ENCODE measurements at regions not wholly inside any gene's neighbourhood (a gene's known extent, or its start where the extent isn't known, plus 50 kb on each side); places are given as distances from the start of the nearest gene placed in this dataset.
A peak's percentile ranks its signal among the peaks of the same experiment; 100 is the strongest.

DNA sequence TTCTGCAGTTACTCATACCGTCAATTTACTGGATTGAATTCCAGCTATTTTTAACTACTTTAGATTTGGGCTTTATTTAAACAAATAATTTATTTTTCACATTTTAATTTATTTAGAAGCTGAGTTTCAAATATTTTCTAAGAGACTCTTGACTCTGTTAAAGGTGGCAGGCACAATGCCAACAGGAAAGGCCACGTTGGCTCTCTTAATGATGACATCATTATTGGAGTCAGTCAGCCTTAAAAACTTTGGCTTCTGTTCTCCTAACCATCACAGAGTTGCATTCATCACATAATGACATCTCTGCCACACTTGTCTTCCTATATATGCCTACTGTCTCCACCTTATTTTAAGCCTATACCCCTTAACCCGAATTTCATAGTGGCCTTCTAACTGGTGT lies 172.3 kb upstream of the PLPPR1 start:
- H2AFZ ChIP-seq (ENCODE audit: insufficient read depth, low read length, poor library complexity), result no peak overlapping the region
- H3K9ac ChIP-seq (ENCODE audit: low read length), result no peak overlapping the region
- no peak overlapping the region for H3K4ac ChIP-seq (ENCODE audit: low read depth, low read length)
- H3K9me3 ChIP-seq (ENCODE audit: insufficient read depth, low read depth, low read length), result no peaks in the 10 kb centered on the region
- H4K91ac ChIP-seq (ENCODE audit: low read depth, low read length), result no peak overlapping the region
- WGBS (ENCODE audit: extremely low coverage, insufficient coverage, insufficient read length), result no CpG with 5 or more reads among the region's 3 CpGs
- H3K79me2 ChIP-seq (ENCODE audit: control insufficient read depth, insufficient read depth, low read length, poor library complexity), result no peaks in the 10 kb centered on the region
- no peak overlapping the region for H2BK12ac ChIP-seq (ENCODE audit: low read length)
- H2AK5ac ChIP-seq (ENCODE audit: low read length), result no peak overlapping the region
- no peak overlapping the region for H4K8ac ChIP-seq (ENCODE audit: low read depth, low read length)
- no peak overlapping the region for H4K12ac ChIP-seq (ENCODE audit: low read depth, low read length)
- H3K36me3 ChIP-seq (ENCODE audit: control insufficient read depth in 1 of 2, insufficient read depth in 2 of 2, low read length in 2 of 2), result no peaks in the 10 kb centered on the region
- H3K79me1 ChIP-seq (ENCODE audit: low read length), result no peaks in the 10 kb centered on the region
- H3K4me2 ChIP-seq (ENCODE audit: low read length), result no peak overlapping the region
- H3K27ac ChIP-seq (ENCODE audit: low read depth, low read length), result no peak overlapping the region
- H2BK5ac ChIP-seq (ENCODE audit: low read depth, low read length, poor library complexity), result no peak overlapping the region
- H3K23ac ChIP-seq (ENCODE audit: low read length), result no peak overlapping the region
- no peak overlapping the region for H3K18ac ChIP-seq (ENCODE audit: low read length)
- no peak for DNase-seq
- no peaks in the 10 kb centered on the region for H3K4me1 ChIP-seq (ENCODE audit: control insufficient read depth in 1 of 2, insufficient read depth in 2 of 2, low read length in 2 of 2)
- no peak overlapping the region for H3K14ac ChIP-seq (ENCODE audit: low read length)
- H3K4me3 ChIP-seq (ENCODE audit: low read depth, low read length), result no peak overlapping the region
- H2BK120ac ChIP-seq (ENCODE audit: insufficient read depth, low read length, poor library complexity), result no peak overlapping the region
- H3K27me3 ChIP-seq (ENCODE audit: insufficient read depth, low read length), result no peaks in the 10 kb centered on the region

DNA sequence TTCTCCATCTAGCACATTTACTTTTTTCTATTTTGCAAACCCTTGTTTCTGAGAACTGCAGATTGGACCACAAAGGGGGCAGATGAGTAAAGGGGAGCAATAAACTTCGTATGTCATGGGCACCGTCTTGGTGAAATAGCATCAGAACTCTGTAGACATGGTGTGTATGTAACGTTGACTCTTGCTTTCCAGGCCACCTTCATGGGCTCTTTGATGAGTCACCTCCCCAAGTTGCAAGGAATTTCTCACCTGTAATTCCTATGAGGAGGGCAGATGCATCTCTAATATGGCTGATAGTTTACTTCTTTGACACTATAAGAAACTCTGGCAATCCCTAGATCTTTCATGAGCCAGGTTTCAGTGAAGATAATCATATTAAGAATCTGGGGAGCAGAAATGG lies 163.4 kb upstream of the PLPPR1 start:
- Histone ChIP-seq H2BK120ac (ENCODE audit: insufficient read depth, low read length, poor library complexity) (no peak overlapping the region), H3K36me3 (ENCODE audit: control insufficient read depth in 1 of 2, insufficient read depth in 2 of 2, low read length in 2 of 2) (no peaks in the 10 kb centered on the region), H3K27ac (ENCODE audit: low read depth, low read length) (no peak overlapping the region), H4K12ac (ENCODE audit: low read depth, low read length) (no peak overlapping the region), H3K79me1 (ENCODE audit: low read length) (no peaks in the 10 kb centered on the region), H3K9me3 (ENCODE audit: insufficient read depth, low read depth, low read length) (no peaks in the 10 kb centered on the region), H2BK12ac (ENCODE audit: low read length) (no peak overlapping the region), H3K4me2 (ENCODE audit: low read length) (no peak overlapping the region), H3K9ac (ENCODE audit: low read length) (no peak overlapping the region), H3K27me3 (ENCODE audit: insufficient read depth, low read length) (no peaks in the 10 kb centered on the region), H4K91ac (ENCODE audit: low read depth, low read length) (no peak overlapping the region), H3K4me3 (ENCODE audit: low read depth, low read length) (no peak overlapping the region), H3K4me1 (ENCODE audit: control insufficient read depth in 1 of 2, insufficient read depth in 2 of 2, low read length in 2 of 2) (no peaks in the 10 kb centered on the region), H2BK5ac (ENCODE audit: low read depth, low read length, poor library complexity) (no peak overlapping the region), H3K23ac (ENCODE audit: low read length) (no peak overlapping the region), H2AK5ac (ENCODE audit: low read length) (no peak overlapping the region), H3K14ac (ENCODE audit: low read length) (no peak overlapping the region), H3K18ac (ENCODE audit: low read length) (no peak overlapping the region), H4K8ac (ENCODE audit: low read depth, low read length) (no peak overlapping the region), H3K79me2 (ENCODE audit: control insufficient read depth, insufficient read depth, low read length, poor library complexity) (no peaks in the 10 kb centered on the region), H3K4ac (ENCODE audit: low read depth, low read length) (no peak overlapping the region), H2AFZ (ENCODE audit: insufficient read depth, low read length, poor library complexity) (no peak overlapping the region)
- WGBS (ENCODE audit: extremely low coverage, insufficient coverage, insufficient read length), result no CpG with 5 or more reads among the region's 3 CpGs
- peak in 1 of 2 donors; percentile 39 for DNase-seq

DNA sequence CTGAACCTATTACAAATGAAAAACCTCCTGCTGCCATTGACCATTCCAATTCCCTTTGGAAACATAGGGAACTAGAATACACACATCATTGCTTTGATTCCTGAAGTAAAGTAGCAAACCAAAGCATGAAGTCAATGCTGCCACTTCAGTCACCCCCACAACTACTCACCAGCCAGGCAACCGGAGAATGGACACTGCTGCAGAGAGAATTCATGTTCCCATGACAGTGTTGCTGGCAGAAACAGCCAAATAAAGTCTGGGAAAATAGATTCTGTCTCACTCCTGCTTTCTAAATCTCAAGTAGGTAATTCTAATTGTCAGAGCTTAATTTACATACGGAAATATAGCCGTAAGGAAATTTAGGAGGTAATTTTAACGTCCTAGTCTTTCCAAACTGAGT lies 162.9 kb upstream of the PLPPR1 start:
- Histone ChIP-seq H3K4ac (ENCODE audit: low read depth, low read length) (no peak overlapping the region), H3K4me1 (ENCODE audit: control insufficient read depth in 1 of 2, insufficient read depth in 2 of 2, low read length in 2 of 2) (no peaks in the 10 kb centered on the region), H4K91ac (ENCODE audit: low read depth, low read length) (no peak overlapping the region), H3K4me2 (ENCODE audit: low read length) (no peak overlapping the region), H3K27me3 (ENCODE audit: insufficient read depth, low read length) (no peaks in the 10 kb centered on the region), H4K12ac (ENCODE audit: low read depth, low read length) (no peak overlapping the region), H3K27ac (ENCODE audit: low read depth, low read length) (no peak overlapping the region), H2AFZ (ENCODE audit: insufficient read depth, low read length, poor library complexity) (no peak overlapping the region), H3K9me3 (ENCODE audit: insufficient read depth, low read depth, low read length) (no peaks in the 10 kb centered on the region), H3K79me1 (ENCODE audit: low read length) (no peaks in the 10 kb centered on the region), H2BK120ac (ENCODE audit: insufficient read depth, low read length, poor library complexity) (no peak overlapping the region), H4K8ac (ENCODE audit: low read depth, low read length) (no peak overlapping the region), H3K14ac (ENCODE audit: low read length) (no peak overlapping the region), H3K9ac (ENCODE audit: low read length) (no peak overlapping the region), H3K4me3 (ENCODE audit: low read depth, low read length) (no peak overlapping the region), H2BK12ac (ENCODE audit: low read length) (no peak overlapping the region), H3K18ac (ENCODE audit: low read length) (no peak overlapping the region), H3K79me2 (ENCODE audit: control insufficient read depth, insufficient read depth, low read length, poor library complexity) (no peaks in the 10 kb centered on the region), H3K23ac (ENCODE audit: low read length) (no peak overlapping the region), H2BK5ac (ENCODE audit: low read depth, low read length, poor library complexity) (no peak overlapping the region), H2AK5ac (ENCODE audit: low read length) (no peak overlapping the region), H3K36me3 (ENCODE audit: control insufficient read depth in 1 of 2, insufficient read depth in 2 of 2, low read length in 2 of 2) (no peaks in the 10 kb centered on the region)
- WGBS (ENCODE audit: extremely low coverage, insufficient coverage, insufficient read length), result no CpG with 5 or more reads among the region's 4 CpGs
- no peak for DNase-seq

DNA sequence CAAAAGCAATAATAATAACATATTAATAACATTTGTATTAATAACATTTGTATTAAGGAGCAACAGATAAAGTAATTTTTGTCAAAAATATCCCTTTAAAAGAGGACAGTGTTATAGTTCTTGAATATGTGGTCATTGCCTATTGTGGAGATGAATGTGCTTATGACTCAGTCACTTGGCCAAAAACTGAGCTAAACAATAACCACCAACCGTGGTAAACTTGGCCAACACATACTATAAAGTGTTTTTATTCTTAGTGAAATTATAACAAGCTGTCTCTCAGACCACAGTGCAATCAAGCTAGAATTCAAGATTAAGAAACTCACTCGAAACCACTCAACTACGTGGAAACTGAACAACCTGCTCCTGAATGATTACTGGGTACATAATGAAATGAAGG lies 159.2 kb upstream of the PLPPR1 start:
- Histone ChIP-seq H3K79me2 (ENCODE audit: control insufficient read depth, insufficient read depth, low read length, poor library complexity) (no peaks in the 10 kb centered on the region), H3K79me1 (ENCODE audit: low read length) (no peaks in the 10 kb centered on the region), H3K23ac (ENCODE audit: low read length) (no peak overlapping the region), H3K4ac (ENCODE audit: low read depth, low read length) (no peak overlapping the region), H2BK12ac (ENCODE audit: low read length) (no peak overlapping the region), H2AFZ (ENCODE audit: insufficient read depth, low read length, poor library complexity) (no peak overlapping the region), H4K12ac (ENCODE audit: low read depth, low read length) (no peak overlapping the region), H3K4me1 (ENCODE audit: control insufficient read depth in 1 of 2, insufficient read depth in 2 of 2, low read length in 2 of 2) (no peaks in the 10 kb centered on the region), H4K8ac (ENCODE audit: low read depth, low read length) (no peak overlapping the region), H4K91ac (ENCODE audit: low read depth, low read length) (no peak overlapping the region), H3K4me2 (ENCODE audit: low read length) (no peak overlapping the region), H3K27me3 (ENCODE audit: insufficient read depth, low read length) (no peaks in the 10 kb centered on the region), H3K9ac (ENCODE audit: low read length) (no peak overlapping the region), H2AK5ac (ENCODE audit: low read length) (no peak overlapping the region), H3K14ac (ENCODE audit: low read length) (no peak overlapping the region), H3K36me3 (ENCODE audit: control insufficient read depth in 1 of 2, insufficient read depth in 2 of 2, low read length in 2 of 2) (no peaks in the 10 kb centered on the region), H3K4me3 (ENCODE audit: low read depth, low read length) (no peak overlapping the region), H3K9me3 (ENCODE audit: insufficient read depth, low read depth, low read length) (no peaks in the 10 kb centered on the region), H2BK5ac (ENCODE audit: low read depth, low read length, poor library complexity) (no peak overlapping the region), H3K27ac (ENCODE audit: low read depth, low read length) (no peak overlapping the region), H2BK120ac (ENCODE audit: insufficient read depth, low read length, poor library complexity) (no peak overlapping the region), H3K18ac (ENCODE audit: low read length) (no peak overlapping the region)
- DNase-seq, result no peak
- no CpG with 5 or more reads among the region's 3 CpGs for WGBS (ENCODE audit: extremely low coverage, insufficient coverage, insufficient read length)

Measured in trophoblast cell (in vitro differentiated cells and primary cell).